A549 (cell line): ENCODE measurements at regions not wholly inside any gene's neighbourhood (a gene's known extent, or its start where the extent isn't known, plus 50 kb on each side); places are given as distances from the start of the nearest gene placed in this dataset.

Source experiments
- ATAC-seq, 2 experiments: fragments of 200-7000 bp in 1 of 2; fragments of >200 bp in 1 of 2; cut with Nextera tagmentation in 1 of 2; cut with Tn5 transposase in 1 of 2; 3 replicates each; pipeline versions ENCODE4 v1.8.0 to v1.9.1; 2018 to 2020; ENCODE audit warnings: mild to moderate bottlenecking in 1 of 2, moderate library complexity in 1 of 2
- CTCF ChIA-PET: fragments of 300-600 bp; sonication (Branson Sonifier 250); formaldehyde crosslinking; extraction: SDS; loops from one replicate; lab custom pipeline; 2021; ENCODE audit warnings: antibody characterized with exemption, inconsistent platforms; lab: Yijun Ruan, JAX
- POLR2A ChIA-PET: fragments of 350-600 bp; formaldehyde crosslinking; extraction: SDS; loops from one replicate; lab custom pipeline; 2021; ENCODE audit warnings: antibody characterized with exemption, inconsistent platforms; lab: Yijun Ruan, JAX
- DNase-seq, 2 experiments: peaks; one replicate each; pipeline versions ENCODE4 v3.0.0 to v3.0.0-alpha.2; 2011 to 2016; ENCODE audit warnings: low read depth in 1 of 2, low spot score in 1 of 2
- FAIRE-seq: peaks from 2 replicates; lab custom pipeline; 2011; peaks lifted over from hg19 to GRCh38; lab: Jason Lieb, UNC
- H3K27ac ChIP-seq, 2 experiments: fragments of >200 bp; sonication (Bioruptor Twin); formaldehyde crosslinking; 3 replicates each; pipeline ENCODE4 v1.5.1; 2016 to 2017
- H3K4me1 ChIP-seq: fragments of >200 bp; sonication (Bioruptor Twin); formaldehyde crosslinking; 3 replicates; pipeline ENCODE4 v1.6.1; 2016
- H3K4me2 ChIP-seq: fragments of >200 bp; sonication (Bioruptor Twin); formaldehyde crosslinking; 3 replicates; pipeline ENCODE4 v1.6.1; 2016
- H3K4me3 ChIP-seq: fragments of >200 bp; sonication (Bioruptor Twin); formaldehyde crosslinking; 3 replicates; pipeline ENCODE4 v1.5.1; 2016
- H3K9me3 ChIP-seq: fragments of >200 bp; sonication (Bioruptor Twin); formaldehyde crosslinking; 3 replicates; pipeline ENCODE4 v1.6.1; 2016
- CBX8 ChIP-seq: fragments of 200-600 bp; sonication (generic); IDR thresholded peaks from 2 replicates; pipeline ENCODE4 v1.6.1; 2016
- CHD2 ChIP-seq: fragments of 150-350 bp; IDR thresholded peaks from 2 replicates; pipeline ENCODE4 v1.6.1; 2014; ENCODE audit warnings: low read length; ENCODE audit not compliant: partially characterized antibody
- EHF ChIP-seq: fragments of 250-450 bp; sonication (Bioruptor Pico); IDR thresholded peaks from 2 replicates; pipeline ENCODE4 v1.5.0; 2020; ENCODE audit warnings: mild to moderate bottlenecking
- ESRRA ChIP-seq: fragments of 150-350 bp; IDR thresholded peaks from 2 replicates; pipeline ENCODE4 v1.6.1; 2014; ENCODE audit warnings: mild to moderate bottlenecking, low read length, borderline replicate concordance
- FOSB ChIP-seq: fragments of 250-450 bp; sonication (Bioruptor Pico); IDR thresholded peaks from 2 replicates; pipeline ENCODE4 v1.5.0; 2020; ENCODE audit warnings: mild to moderate bottlenecking, moderate library complexity
- HDAC2 ChIP-seq: fragments of 200-600 bp; sonication (generic); IDR thresholded peaks from 2 replicates; pipeline ENCODE4 v1.6.1; 2016
- JUN ChIP-seq, 2 experiments: fragments of >200 bp; sonication (Bioruptor Twin); formaldehyde crosslinking; IDR thresholded peaks; 2 replicates in 1 of 2; 3 replicates in 1 of 2; pipeline ENCODE4 v1.6.1; 2016 to 2017
- JUNB ChIP-seq: fragments of >200 bp; sonication (Bioruptor Twin); formaldehyde crosslinking; IDR thresholded peaks from 2 replicates; pipeline ENCODE4 v1.6.1; 2016
- KDM1A ChIP-seq: fragments of 200-600 bp; sonication (generic); IDR thresholded peaks from 2 replicates; pipeline ENCODE4 v1.6.1; 2016; ENCODE audit warnings: low read depth, mild to moderate bottlenecking
- MYC ChIP-seq: IDR thresholded peaks from 2 replicates; pipeline ENCODE4 v1.6.1; 2012; ENCODE audit warnings: mild to moderate bottlenecking, inconsistent platforms, low read length, improper control_type of control experiment, borderline replicate concordance
- NFE2L2 ChIP-seq: fragments of 150-350 bp; conservative IDR thresholded peaks from 2 replicates; pipeline ENCODE4 v1.6.1; 2014; ENCODE audit warnings: low read length
- NPAS2 ChIP-seq: fragments of 250-450 bp; sonication (Bioruptor Pico); IDR thresholded peaks from 2 replicates; pipeline ENCODE4 v1.8.0; 2022; ENCODE audit warnings: mild to moderate bottlenecking, moderate library complexity, borderline replicate concordance
- NR3C1 ChIP-seq: fragments of >200 bp; sonication (Bioruptor Twin); formaldehyde crosslinking; IDR thresholded peaks from 3 replicates; pipeline ENCODE4 v1.6.1; 2017
- PHF8 ChIP-seq: fragments of 200-600 bp; sonication (generic); IDR thresholded peaks from 2 replicates; pipeline ENCODE4 v1.6.1; 2016; ENCODE audit warnings: low read depth, mild to moderate bottlenecking, antibody characterized with exemption, moderate library complexity, borderline replicate concordance
- RAD21 ChIP-seq, 2 experiments: fragments of >200 bp in 1 of 2; sonication (Bioruptor Twin) in 1 of 2; formaldehyde crosslinking in 1 of 2; IDR thresholded peaks in 1 of 2; conservative IDR thresholded peaks in 1 of 2; 2 replicates in 1 of 2; 3 replicates in 1 of 2; pipeline ENCODE4 v1.6.1; 2012 to 2018; ENCODE audit warnings: inconsistent platforms in 1 of 2
- SMC3 ChIP-seq: fragments of >200 bp; sonication (Bioruptor Twin); formaldehyde crosslinking; IDR thresholded peaks from 3 replicates; pipeline ENCODE4 v1.6.1; 2018; ENCODE audit warnings: inconsistent platforms
- TP53 ChIP-seq: fragments of 250-450 bp; sonication (Bioruptor Pico); IDR thresholded peaks from 2 replicates; pipeline ENCODE4 v1.5.0; 2021; ENCODE audit warnings: mild to moderate bottlenecking, moderate library complexity
- ZC3H11A ChIP-seq: fragments of 450-650 bp; IDR thresholded peaks from 2 replicates; pipeline ENCODE4 v1.6.1; 2014; ENCODE audit warnings: antibody characterized with exemption, mild to moderate bottlenecking
- ZFP36 ChIP-seq: fragments of 450-650 bp; IDR thresholded peaks from 2 replicates; pipeline ENCODE4 v1.6.1; 2014; ENCODE audit warnings: borderline replicate concordance; ENCODE audit not compliant: partially characterized antibody
- ZNF302 ChIP-seq: fragments of 250-450 bp; sonication (Bioruptor Pico); IDR thresholded peaks from 2 replicates; pipeline ENCODE4 v1.9.0; 2021; ENCODE audit warnings: inconsistent platforms, mild to moderate bottlenecking, moderate library complexity
- WGBS: methylation state at CpG from one replicate; pipeline ENCODE4 v1.1.6; 2017; ENCODE audit errors: missing lambda C conversion rate; 5-methylcytosine and 5-hydroxymethylcytosine counted together
- TF ChIP-seq, protein P1 (sequence below): fragments of >200 bp; sonication (Bioruptor Twin); formaldehyde crosslinking; IDR thresholded peaks from 3 replicates; pipeline ENCODE4 v1.6.1; 2016
- TF ChIP-seq, protein P2 (sequence below): fragments of 450-650 bp; IDR thresholded peaks from 2 replicates; pipeline ENCODE4 v1.6.1; 2014; ENCODE audit warnings: antibody characterized with exemption
- TF ChIP-seq, protein P3 (sequence below): IDR thresholded peaks from 2 replicates; pipeline ENCODE4 v1.6.1; 2012
- TF ChIP-seq, protein P4 (sequence below): IDR thresholded peaks from 2 replicates; pipeline ENCODE4 v1.6.1; 2012
- TF ChIP-seq, protein P5 (sequence below): IDR thresholded peaks from 2 replicates; pipeline ENCODE4 v1.6.1; 2012; ENCODE audit warnings: low read depth, borderline replicate concordance

DNA sequence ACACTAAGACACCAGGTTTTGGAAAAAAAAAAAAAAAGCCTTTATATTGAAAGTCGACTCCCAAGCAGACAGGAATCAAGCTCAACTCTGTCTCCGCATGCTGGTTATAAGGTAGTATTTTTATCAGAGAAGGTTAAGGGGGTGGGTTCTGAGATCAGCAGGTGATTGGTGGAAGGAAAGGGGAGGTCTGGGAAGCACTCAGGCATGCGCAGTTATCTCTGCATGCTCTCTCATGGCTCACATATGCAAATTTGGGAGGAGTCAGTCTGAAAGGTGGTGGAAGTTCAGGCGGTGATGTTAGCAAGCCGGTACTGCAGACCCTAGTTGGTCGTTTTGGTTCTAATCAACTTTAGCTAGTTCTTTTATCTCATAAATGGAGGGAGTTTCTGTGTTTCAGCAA is 357.6 kb upstream of the C16orf82 start:
- ATAC-seq = no peak
- POLR2A ChIA-PET = no interaction called here
- DNase-seq = peak in 1 of 2 experiments; percentile 10
- Histone ChIP-seq H3K4me2 (no peak overlapping the region), H3K4me3 (no peak overlapping the region), H3K27ac (no peak overlapping the region), H3K9me3 (no peaks in the 10 kb centered on the region), H3K4me1 (no peaks in the 10 kb centered on the region)
- TF ChIP-seq NR3C1 (no peak), JUNB (no peak), ZFP36 (no peak), SMC3 (no peak), ESRRA (no peak), FOSB (CRISPR knock-in tag) (no peak), ZC3H11A (no peak), ZNF302 (CRISPR knock-in tag) (no peak), CBX8 (no peak), JUN (IDR thresholded peaks at IDR 0.05) (no peak), CHD2 (no peak), PHF8 (no peak), KDM1A (no peak), HDAC2 (no peak), MYC (no peak)
- TF ChIP-seq, protein P1, sequence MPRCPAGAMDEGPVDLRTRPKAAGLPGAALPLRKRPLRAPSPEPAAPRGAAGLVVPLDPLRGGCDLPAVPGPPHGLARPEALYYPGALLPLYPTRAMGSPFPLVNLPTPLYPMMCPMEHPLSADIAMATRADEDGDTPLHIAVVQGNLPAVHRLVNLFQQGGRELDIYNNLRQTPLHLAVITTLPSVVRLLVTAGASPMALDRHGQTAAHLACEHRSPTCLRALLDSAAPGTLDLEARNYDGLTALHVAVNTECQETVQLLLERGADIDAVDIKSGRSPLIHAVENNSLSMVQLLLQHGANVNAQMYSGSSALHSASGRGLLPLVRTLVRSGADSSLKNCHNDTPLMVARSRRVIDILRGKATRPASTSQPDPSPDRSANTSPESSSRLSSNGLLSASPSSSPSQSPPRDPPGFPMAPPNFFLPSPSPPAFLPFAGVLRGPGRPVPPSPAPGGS = no peak
- TF ChIP-seq, protein P2, sequence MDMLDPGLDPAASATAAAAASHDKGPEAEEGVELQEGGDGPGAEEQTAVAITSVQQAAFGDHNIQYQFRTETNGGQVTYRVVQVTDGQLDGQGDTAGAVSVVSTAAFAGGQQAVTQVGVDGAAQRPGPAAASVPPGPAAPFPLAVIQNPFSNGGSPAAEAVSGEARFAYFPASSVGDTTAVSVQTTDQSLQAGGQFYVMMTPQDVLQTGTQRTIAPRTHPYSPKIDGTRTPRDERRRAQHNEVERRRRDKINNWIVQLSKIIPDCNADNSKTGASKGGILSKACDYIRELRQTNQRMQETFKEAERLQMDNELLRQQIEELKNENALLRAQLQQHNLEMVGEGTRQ = no peak
- TF ChIP-seq, protein P3, sequence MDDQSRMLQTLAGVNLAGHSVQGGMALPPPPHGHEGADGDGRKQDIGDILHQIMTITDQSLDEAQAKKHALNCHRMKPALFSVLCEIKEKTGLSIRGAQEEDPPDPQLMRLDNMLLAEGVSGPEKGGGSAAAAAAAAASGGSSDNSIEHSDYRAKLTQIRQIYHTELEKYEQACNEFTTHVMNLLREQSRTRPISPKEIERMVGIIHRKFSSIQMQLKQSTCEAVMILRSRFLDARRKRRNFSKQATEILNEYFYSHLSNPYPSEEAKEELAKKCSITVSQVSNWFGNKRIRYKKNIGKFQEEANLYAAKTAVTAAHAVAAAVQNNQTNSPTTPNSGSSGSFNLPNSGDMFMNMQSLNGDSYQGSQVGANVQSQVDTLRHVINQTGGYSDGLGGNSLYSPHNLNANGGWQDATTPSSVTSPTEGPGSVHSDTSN = no peak
- TF ChIP-seq, protein P4, sequence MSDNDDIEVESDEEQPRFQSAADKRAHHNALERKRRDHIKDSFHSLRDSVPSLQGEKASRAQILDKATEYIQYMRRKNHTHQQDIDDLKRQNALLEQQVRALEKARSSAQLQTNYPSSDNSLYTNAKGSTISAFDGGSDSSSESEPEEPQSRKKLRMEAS = no peak
- TF ChIP-seq, protein P5, sequence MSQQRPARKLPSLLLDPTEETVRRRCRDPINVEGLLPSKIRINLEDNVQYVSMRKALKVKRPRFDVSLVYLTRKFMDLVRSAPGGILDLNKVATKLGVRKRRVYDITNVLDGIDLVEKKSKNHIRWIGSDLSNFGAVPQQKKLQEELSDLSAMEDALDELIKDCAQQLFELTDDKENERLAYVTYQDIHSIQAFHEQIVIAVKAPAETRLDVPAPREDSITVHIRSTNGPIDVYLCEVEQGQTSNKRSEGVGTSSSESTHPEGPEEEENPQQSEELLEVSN = no peak
- TF ChIP-seq, all 56 proteins: peak for 0
- CTCF ChIA-PET = no interaction called here
- WGBS = 17% methylated on average over 6 of the region's 6 CpGs
- no peak for FAIRE-seq

DNA sequence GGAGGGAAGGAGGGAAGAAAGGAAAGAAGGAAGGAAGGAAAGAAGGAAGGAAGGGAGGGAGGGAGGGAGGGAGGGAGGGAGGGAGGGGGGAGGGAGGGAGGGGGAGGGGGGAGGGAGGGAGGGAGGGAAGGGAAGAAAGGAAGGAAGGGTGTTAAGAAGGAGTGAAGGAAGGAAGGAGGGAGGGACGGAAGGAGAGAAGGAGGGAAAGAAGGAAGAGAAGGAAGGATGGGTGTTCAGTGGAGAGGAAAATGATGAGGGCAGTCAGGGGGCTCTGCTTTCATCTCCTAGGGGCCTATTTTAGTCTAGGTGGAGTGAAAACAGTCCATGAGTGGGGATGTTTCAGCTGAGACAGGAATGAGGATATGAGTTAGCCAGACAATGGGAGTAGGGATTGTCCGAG is 357.0 kb upstream of the C16orf82 start:
- Histone ChIP-seq H3K4me2 (no peak overlapping the region), H3K4me1 (no peaks in the 10 kb centered on the region)
- ATAC-seq = no peak
- no peak for TF ChIP-seq ZNF302 (CRISPR knock-in tag)
- no peak for TF ChIP-seq MYC
- TF ChIP-seq, all 56 proteins: peak for 0
- FAIRE-seq (no peak), DNase-seq (no peak)
- Histone ChIP-seq H3K27ac (no peak overlapping the region), H3K4me3 (no peak overlapping the region), H3K9me3 (no peaks in the 10 kb centered on the region)
- CTCF ChIA-PET = no interaction called here
- POLR2A ChIA-PET = no interaction called here
- WGBS = 52% methylated on average over 2 of the region's 2 CpGs

DNA sequence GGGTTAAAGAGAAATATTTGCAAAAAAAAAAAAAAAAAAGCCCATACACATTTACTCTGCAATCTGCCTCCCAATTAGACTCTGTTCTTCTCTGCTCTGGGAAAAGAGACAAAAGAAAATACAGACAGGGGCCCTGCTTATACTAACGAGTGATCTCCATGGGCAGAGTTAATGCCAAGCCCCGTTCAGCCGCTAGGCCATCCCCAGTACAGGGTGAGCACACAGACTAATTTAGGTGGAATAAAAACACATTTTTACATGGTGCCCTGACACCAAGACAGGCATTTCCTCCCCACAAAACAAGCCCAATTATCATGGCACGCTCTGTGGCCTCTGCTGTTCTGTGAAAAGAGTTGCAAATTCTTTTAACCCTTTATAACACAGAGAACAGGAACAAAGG is 356.3 kb upstream of the C16orf82 start:
- TF ChIP-seq MYC = no peak
- no peak for TF ChIP-seq RAD21 (conservative IDR thresholded peaks at IDR 0.05 in 1 of 2, IDR thresholded peaks at IDR 0.05 in 1 of 2)
- TF ChIP-seq, protein P1 = no peak
- TF ChIP-seq TP53 = no peak
- no peak for TF ChIP-seq JUN (IDR thresholded peaks at IDR 0.05)
- no peak for TF ChIP-seq EHF (CRISPR knock-in tag)
- TF ChIP-seq ZNF302 (CRISPR knock-in tag) = no peak
- no peak for TF ChIP-seq FOSB (CRISPR knock-in tag)
- TF ChIP-seq, protein P2 = no peak
- TF ChIP-seq NFE2L2 = no peak
- no peak for TF ChIP-seq ZC3H11A
- no peak for TF ChIP-seq NPAS2
- FAIRE-seq = no peak

More for the DNA sequence above, 356.3 kb upstream of the C16orf82 start:
- Histone ChIP-seq H3K4me2 (no peak overlapping the region), H3K27ac (no peak overlapping the region), H3K4me1 (no peaks in the 10 kb centered on the region), H3K4me3 (no peak overlapping the region), H3K9me3 (no peaks in the 10 kb centered on the region)
- POLR2A ChIA-PET = no interaction called here
- CTCF ChIA-PET = no interaction called here
- DNase-seq (no peak), ATAC-seq (no peak)
- WGBS = 2% methylated on average over 4 of the region's 4 CpGs
